ENCODE measurements at regions not wholly inside any gene's neighbourhood (a gene's known extent, or its start where the extent isn't known, plus 50 kb on each side); places are given as distances from the start of the nearest gene placed in this dataset.

- Mint-ChIP-seq H3K36me3 (no peaks in the 10 kb centered on the region), H3K27me3 (no peaks in the 10 kb centered on the region), H3K27ac (no peak overlapping the region), H3K4me3 (no peak overlapping the region), H3K9me3 (no peaks in the 10 kb centered on the region), H3K4me1 (no peaks in the 10 kb centered on the region)
- DNase-seq, result no peak
These were observed 289.6 kb upstream of the C2CD4B start for GRCh38 chr15:62454567-62455172.

GRCh38 chr15:62455441-62455921, 290.4 kb upstream of the C2CD4B start:
- no peak overlapping the region for H3K4me3 Mint-ChIP-seq
- DNase-seq, result no peak
- H3K9me3 Mint-ChIP-seq, result no peaks in the 10 kb centered on the region
- no peak overlapping the region for H3K27ac Mint-ChIP-seq
- no peaks in the 10 kb centered on the region for H3K27me3 Mint-ChIP-seq
- no peaks in the 10 kb centered on the region for H3K36me3 Mint-ChIP-seq
- no peaks in the 10 kb centered on the region for H3K4me1 Mint-ChIP-seq

- no peaks in the 10 kb centered on the region for H3K4me1 Mint-ChIP-seq
- no peak for DNase-seq
- H3K4me3 Mint-ChIP-seq, result no peak overlapping the region
- no peak overlapping the region for H3K27ac Mint-ChIP-seq
- no peaks in the 10 kb centered on the region for H3K9me3 Mint-ChIP-seq
- no peaks in the 10 kb centered on the region for H3K27me3 Mint-ChIP-seq
- H3K36me3 Mint-ChIP-seq, result no peaks in the 10 kb centered on the region
These were observed 291.2 kb upstream of the C2CD4B start for GRCh38 chr15:62456011-62456920.

- Mint-ChIP-seq H3K27ac (no peak overlapping the region), H3K4me3 (no peak overlapping the region), H3K9me3 (no peaks in the 10 kb centered on the region), H3K36me3 (no peaks in the 10 kb centered on the region), H3K27me3 (no peaks in the 10 kb centered on the region), H3K4me1 (no peaks in the 10 kb centered on the region)
- no peak for DNase-seq
These were observed 292.0 kb upstream of the C2CD4B start for GRCh38 chr15:62457100-62457499.

GRCh38 chr15:62459875-62460274, 294.8 kb upstream of the C2CD4B start:
- H3K4me1 Mint-ChIP-seq, result no peaks in the 10 kb centered on the region
- no peak overlapping the region for H3K27ac Mint-ChIP-seq
- no peaks in the 10 kb centered on the region for H3K36me3 Mint-ChIP-seq
- H3K27me3 Mint-ChIP-seq, result no peaks in the 10 kb centered on the region
- no peak overlapping the region for H3K4me3 Mint-ChIP-seq
- no peaks in the 10 kb centered on the region for H3K9me3 Mint-ChIP-seq
- no peak for DNase-seq

GRCh38 chr15:62462268-62462667, 297.2 kb upstream of the C2CD4B start:
- Mint-ChIP-seq H3K27me3 (peaks cover 4% of the 10 kb centered on the region), H3K9me3 (no peaks in the 10 kb centered on the region), H3K4me3 (no peak overlapping the region), H3K27ac (no peak overlapping the region), H3K36me3 (no peaks in the 10 kb centered on the region), H3K4me1 (no peaks in the 10 kb centered on the region)
- DNase-seq, result no peak

- peaks cover 4% of the 10 kb centered on the region for H3K27me3 Mint-ChIP-seq
These were observed 297.6 kb upstream of the C2CD4B start for GRCh38 chr15:62462721-62463120.

GRCh38 chr15:62464705-62465104, 299.6 kb upstream of the C2CD4B start:
- H3K27ac Mint-ChIP-seq, result no peak overlapping the region
- DNase-seq, result no peak
- peaks cover 4% of the 10 kb centered on the region for H3K27me3 Mint-ChIP-seq
- H3K4me3 Mint-ChIP-seq, result no peak overlapping the region
- no peaks in the 10 kb centered on the region for H3K4me1 Mint-ChIP-seq
- no peaks in the 10 kb centered on the region for H3K36me3 Mint-ChIP-seq
- no peaks in the 10 kb centered on the region for H3K9me3 Mint-ChIP-seq

More at GRCh38 chr15:62462721-62463120, 297.6 kb upstream of the C2CD4B start:
- no peaks in the 10 kb centered on the region for H3K36me3 Mint-ChIP-seq
- no peak overlapping the region for H3K4me3 Mint-ChIP-seq
- no peaks in the 10 kb centered on the region for H3K9me3 Mint-ChIP-seq
- no peak overlapping the region for H3K27ac Mint-ChIP-seq
- no peaks in the 10 kb centered on the region for H3K4me1 Mint-ChIP-seq
- DNase-seq, result no peak

GRCh38 chr15:62465173-62465572, 300.1 kb upstream of the C2CD4B start:
- Mint-ChIP-seq H3K27me3 (peaks cover 4% of the 10 kb centered on the region), H3K36me3 (no peaks in the 10 kb centered on the region)

GRCh38 chr15:62469478-62469873, 304.4 kb upstream of the C2CD4B start:
- Mint-ChIP-seq H3K27me3 (peaks cover 4% of the 10 kb centered on the region), H3K36me3 (no peaks in the 10 kb centered on the region), H3K4me1 (no peaks in the 10 kb centered on the region)

More at GRCh38 chr15:62465173-62465572, 300.1 kb upstream of the C2CD4B start:
- Mint-ChIP-seq H3K4me3 (no peak overlapping the region), H3K4me1 (no peaks in the 10 kb centered on the region), H3K9me3 (no peaks in the 10 kb centered on the region), H3K27ac (no peak overlapping the region)
- DNase-seq, result no peak

GRCh38 chr15:62469874-62470688, 305.0 kb upstream of the C2CD4B start:
- H3K4me3 Mint-ChIP-seq, result no peak overlapping the region
- no peaks in the 10 kb centered on the region for H3K9me3 Mint-ChIP-seq
- no peak overlapping the region for H3K27ac Mint-ChIP-seq
- H3K27me3 Mint-ChIP-seq, result peaks cover 4% of the 10 kb centered on the region
- peaks cover 2% of the 10 kb centered on the region for H3K4me1 Mint-ChIP-seq
- no peaks in the 10 kb centered on the region for H3K36me3 Mint-ChIP-seq
- DNase-seq, result no peak

More at GRCh38 chr15:62469478-62469873, 304.4 kb upstream of the C2CD4B start:
- Mint-ChIP-seq H3K4me3 (no peak overlapping the region), H3K9me3 (no peaks in the 10 kb centered on the region), H3K27ac (no peak overlapping the region)
- DNase-seq, result no peak

- no peak for DNase-seq
- Mint-ChIP-seq H3K36me3 (no peaks in the 10 kb centered on the region), H3K27me3 (no peaks in the 10 kb centered on the region), H3K4me3 (no peak overlapping the region), H3K9me3 (no peaks in the 10 kb centered on the region), H3K4me1 (peaks cover 2% of the 10 kb centered on the region), H3K27ac (no peak overlapping the region)
These were observed 307.7 kb upstream of the C2CD4B start for GRCh38 chr15:62472616-62473299.

GRCh38 chr15:62474021-62474770, 309.1 kb upstream of the C2CD4B start:
- Mint-ChIP-seq H3K4me3 (no peak overlapping the region), H3K9me3 (no peaks in the 10 kb centered on the region), H3K36me3 (no peaks in the 10 kb centered on the region), H3K27me3 (no peaks in the 10 kb centered on the region), H3K27ac (no peak overlapping the region), H3K4me1 (peaks cover 2% of the 10 kb centered on the region)
- no peak for DNase-seq

GRCh38 chr15:62474771-62475124, 309.7 kb upstream of the C2CD4B start:
- H3K36me3 Mint-ChIP-seq, result no peaks in the 10 kb centered on the region
- H3K4me1 Mint-ChIP-seq, result peaks cover 2% of the 10 kb centered on the region
- DNase-seq, result no peak
- no peaks in the 10 kb centered on the region for H3K27me3 Mint-ChIP-seq
- H3K9me3 Mint-ChIP-seq, result no peaks in the 10 kb centered on the region
- H3K27ac Mint-ChIP-seq, result no peak overlapping the region
- H3K4me3 Mint-ChIP-seq, result no peak overlapping the region

All from activated naive CD8-positive, alpha-beta T cell treated with anti-CD3 and anti-CD28 coated beads for 36 hours (primary cell).